ENCODE measurements at regions not wholly inside any gene's neighbourhood (a gene's known extent, or its start where the extent isn't known, plus 50 kb on each side); places are given as distances from the start of the nearest gene placed in this dataset.

- no peak for TF ChIP-seq YY1 (IDR thresholded peaks at IDR 0.05; ENCODE audit: insufficient read depth, insufficient read length)
- no peak for TF ChIP-seq ZNF274 (IDR thresholded peaks at IDR 0.05; ENCODE audit: low read depth, low read length)
Measured at GRCh38 chr14:28652782-28653181, 113.8 kb upstream of the FOXG1 start.
